ENCODE measurements at regions not wholly inside any gene's neighbourhood (a gene's known extent, or its start where the extent isn't known, plus 50 kb on each side); places are given as distances from the start of the nearest gene placed in this dataset.

DNA sequence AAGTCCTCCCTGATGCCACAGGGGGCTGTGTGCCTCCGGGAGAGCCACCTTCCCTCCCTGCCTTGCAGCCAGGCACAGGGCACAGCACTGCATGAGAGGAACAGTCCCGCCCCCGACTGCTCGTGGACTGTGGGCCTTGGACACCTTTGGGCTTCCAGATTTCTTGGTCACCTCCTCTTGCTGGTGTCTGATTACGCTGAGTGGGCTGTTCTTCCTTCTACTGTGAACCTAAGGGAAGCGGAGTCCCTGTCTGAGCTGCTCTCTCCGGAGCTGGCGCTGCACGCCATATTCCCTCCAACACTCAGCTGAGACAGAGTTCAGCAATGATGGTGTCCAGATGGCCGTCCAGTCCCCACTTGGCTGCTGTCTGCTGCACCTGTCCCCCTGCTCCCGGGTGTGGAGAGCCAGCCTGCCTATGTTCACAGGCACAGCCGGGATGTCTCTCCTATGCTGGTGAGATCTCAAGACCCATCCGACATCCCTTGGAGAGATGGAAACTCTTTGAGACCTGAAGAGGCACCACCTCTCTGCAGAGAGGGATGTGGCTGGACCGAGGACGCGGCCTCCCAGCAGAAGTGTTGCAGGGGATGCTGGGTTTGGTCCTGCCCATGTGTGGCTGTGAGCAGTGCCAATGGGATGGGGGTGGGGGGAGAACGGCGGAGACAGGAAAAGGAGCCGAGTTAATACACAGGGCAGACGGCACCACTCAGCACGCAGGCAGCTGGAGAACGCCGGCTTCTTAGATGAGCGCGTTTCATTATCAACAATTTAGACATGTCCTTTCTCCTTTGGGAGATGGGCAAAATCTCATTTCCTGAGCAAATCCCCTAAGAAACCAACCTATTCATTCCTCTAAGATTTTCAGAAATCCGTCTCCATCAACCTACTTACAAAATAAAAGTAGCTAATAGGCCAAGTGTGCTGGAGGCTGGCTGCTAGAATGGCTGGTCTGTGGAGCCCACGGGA is 171.9 kb downstream of the ENGASE start:
- TF ChIP-seq, protein P1, sequence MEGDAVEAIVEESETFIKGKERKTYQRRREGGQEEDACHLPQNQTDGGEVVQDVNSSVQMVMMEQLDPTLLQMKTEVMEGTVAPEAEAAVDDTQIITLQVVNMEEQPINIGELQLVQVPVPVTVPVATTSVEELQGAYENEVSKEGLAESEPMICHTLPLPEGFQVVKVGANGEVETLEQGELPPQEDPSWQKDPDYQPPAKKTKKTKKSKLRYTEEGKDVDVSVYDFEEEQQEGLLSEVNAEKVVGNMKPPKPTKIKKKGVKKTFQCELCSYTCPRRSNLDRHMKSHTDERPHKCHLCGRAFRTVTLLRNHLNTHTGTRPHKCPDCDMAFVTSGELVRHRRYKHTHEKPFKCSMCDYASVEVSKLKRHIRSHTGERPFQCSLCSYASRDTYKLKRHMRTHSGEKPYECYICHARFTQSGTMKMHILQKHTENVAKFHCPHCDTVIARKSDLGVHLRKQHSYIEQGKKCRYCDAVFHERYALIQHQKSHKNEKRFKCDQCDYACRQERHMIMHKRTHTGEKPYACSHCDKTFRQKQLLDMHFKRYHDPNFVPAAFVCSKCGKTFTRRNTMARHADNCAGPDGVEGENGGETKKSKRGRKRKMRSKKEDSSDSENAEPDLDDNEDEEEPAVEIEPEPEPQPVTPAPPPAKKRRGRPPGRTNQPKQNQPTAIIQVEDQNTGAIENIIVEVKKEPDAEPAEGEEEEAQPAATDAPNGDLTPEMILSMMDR (IDR thresholded peaks at IDR 0.05; ENCODE audit: unreplicated experiment) = no peak
- H3K9me3 Mint-ChIP-seq = no peaks in the 10 kb centered on the region
- H3K27me3 Mint-ChIP-seq (ENCODE audit: low read depth) = peaks cover 65% of the 10 kb centered on the region
- H3K4me1 Mint-ChIP-seq = no peaks in the 10 kb centered on the region
- H3K27ac Mint-ChIP-seq = no peak overlapping the region
- DNase-seq (ENCODE audit: low spot score in 2 of 2, unreplicated experiment in 2 of 2) = no peak
- H3K4me3 Mint-ChIP-seq = no peak overlapping the region
- no peaks in the 10 kb centered on the region for H3K36me3 Mint-ChIP-seq

DNA sequence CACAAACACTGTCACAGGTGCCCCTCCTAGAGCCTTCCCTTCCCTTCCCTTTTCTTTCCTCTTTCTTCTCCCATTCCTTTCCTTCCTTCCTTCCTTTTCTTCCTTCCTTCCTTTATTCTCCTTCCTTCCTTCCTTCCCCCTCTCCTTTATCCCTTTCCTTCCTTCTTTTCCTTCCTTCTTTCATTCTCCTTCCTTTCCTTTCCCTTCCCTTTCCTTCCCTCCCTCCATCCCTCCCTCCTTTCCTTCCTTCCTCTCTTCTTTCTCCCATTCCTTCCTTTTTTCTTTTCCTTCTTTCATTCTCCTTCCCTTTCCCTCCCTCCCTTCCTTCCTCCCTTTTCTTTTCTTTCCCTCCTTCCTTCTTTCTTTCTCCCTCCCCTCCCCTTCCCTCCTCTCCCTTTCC is 170.0 kb downstream of the ENGASE start:
- Mint-ChIP-seq H3K36me3 (no peaks in the 10 kb centered on the region), H3K4me1 (no peaks in the 10 kb centered on the region), H3K27ac (no peak overlapping the region), H3K4me3 (no peak overlapping the region), H3K9me3 (no peaks in the 10 kb centered on the region), H3K27me3 (ENCODE audit: low read depth) (peaks cover 58% of the 10 kb centered on the region)
- TF ChIP-seq, protein P1 (IDR thresholded peaks at IDR 0.05; ENCODE audit: unreplicated experiment) = no peak
- DNase-seq (ENCODE audit: low spot score in 2 of 2, unreplicated experiment in 2 of 2) = no peak

- Mint-ChIP-seq H3K9me3 (no peaks in the 10 kb centered on the region), H3K4me1 (no peaks in the 10 kb centered on the region), H3K27ac (no peak overlapping the region), H3K27me3 (ENCODE audit: low read depth) (peaks cover 57% of the 10 kb centered on the region), H3K36me3 (no peaks in the 10 kb centered on the region), H3K4me3 (no peak overlapping the region)
- TF ChIP-seq, protein P1 (IDR thresholded peaks at IDR 0.05; ENCODE audit: unreplicated experiment) = no peak
- no peak for DNase-seq (ENCODE audit: low spot score in 2 of 2, unreplicated experiment in 2 of 2)
These were observed 169.4 kb downstream of the ENGASE start for GRCh38 chr17:79243996-79244395.

- Mint-ChIP-seq H3K27me3 (ENCODE audit: low read depth) (peaks cover 60% of the 10 kb centered on the region), H3K27ac (no peak overlapping the region), H3K9me3 (no peaks in the 10 kb centered on the region), H3K4me1 (no peaks in the 10 kb centered on the region), H3K4me3 (no peak overlapping the region), H3K36me3 (no peaks in the 10 kb centered on the region)
- no peak for DNase-seq (ENCODE audit: low spot score in 2 of 2, unreplicated experiment in 2 of 2)
- TF ChIP-seq, protein P1 (IDR thresholded peaks at IDR 0.05; ENCODE audit: unreplicated experiment) = no peak
These were observed 169.0 kb downstream of the ENGASE start for GRCh38 chr17:79243603-79243990.

- TF ChIP-seq, protein P1 (IDR thresholded peaks at IDR 0.05; ENCODE audit: unreplicated experiment) = no peak
- Mint-ChIP-seq H3K27me3 (ENCODE audit: low read depth) (peaks cover 61% of the 10 kb centered on the region), H3K4me3 (no peak overlapping the region), H3K9me3 (no peaks in the 10 kb centered on the region), H3K27ac (no peak overlapping the region), H3K36me3 (no peaks in the 10 kb centered on the region), H3K4me1 (no peaks in the 10 kb centered on the region)
- no peak for DNase-seq (ENCODE audit: low spot score in 2 of 2, unreplicated experiment in 2 of 2)
These were observed 168.4 kb downstream of the ENGASE start for GRCh38 chr17:79242873-79243602.
